ENCODE measurements at regions not wholly inside any gene's neighbourhood (a gene's known extent, or its start where the extent isn't known, plus 50 kb on each side); places are given as distances from the start of the nearest gene placed in this dataset.
A peak's percentile ranks its signal among the peaks of the same experiment; 100 is the strongest.
"Not testable (repeated sequence)": the region's sequence is repeated elsewhere in the genome, so short reads cannot be mapped to it uniquely, and the experiment has no call there.

DNA sequence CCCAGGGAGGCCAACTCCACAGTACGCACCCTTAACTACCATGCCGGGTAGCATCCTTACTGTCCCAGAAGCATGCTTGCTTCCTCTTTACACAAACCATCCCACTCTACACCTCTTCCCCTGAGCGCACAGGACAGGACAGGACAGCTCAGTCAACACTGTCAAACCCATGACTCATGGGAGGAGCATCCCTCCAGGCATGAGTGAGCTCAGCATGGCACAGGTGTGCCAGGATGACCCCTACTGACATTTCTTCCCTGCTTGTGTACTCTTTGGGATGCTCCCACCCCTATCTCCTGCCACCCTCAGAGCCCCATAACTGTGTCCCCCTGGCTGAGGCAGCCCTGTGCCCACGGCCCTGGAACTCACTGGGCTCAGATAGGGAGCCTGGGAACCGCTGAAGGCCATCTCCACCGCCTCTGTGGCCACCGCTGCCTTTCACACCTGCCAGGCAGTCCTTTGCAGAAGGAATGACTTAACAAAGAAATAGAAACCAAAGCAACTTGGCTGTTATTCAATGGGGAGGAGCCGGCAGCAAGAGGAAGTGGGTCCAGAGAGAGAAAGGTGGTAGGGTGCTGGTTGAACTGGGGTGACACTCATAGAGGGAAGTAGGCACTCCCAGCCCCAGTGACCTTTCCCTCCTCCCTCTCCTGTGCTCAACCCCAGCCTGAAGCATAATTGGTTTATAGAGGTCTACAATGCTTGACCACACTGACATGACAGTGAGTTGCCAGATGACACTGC, 119.1 kb downstream of the CDRT15L2 start:
- Mint-ChIP-seq H3K4me1 (peaks cover 34% of the 10 kb centered on the region), H3K4me3 (peak overlapping the region; percentile 93), H3K27ac (peak overlapping the region; percentile 97)
- POLR2A ChIA-PET, H3K27me3 Mint-ChIP-seq, H3K9me3 Mint-ChIP-seq, H3K36me3 Mint-ChIP-seq: not testable (repeated sequence)
- ATAC-seq (ENCODE audit: low read depth), result peak; percentile 93
- DNase-seq, result peak; percentile 46

DNA sequence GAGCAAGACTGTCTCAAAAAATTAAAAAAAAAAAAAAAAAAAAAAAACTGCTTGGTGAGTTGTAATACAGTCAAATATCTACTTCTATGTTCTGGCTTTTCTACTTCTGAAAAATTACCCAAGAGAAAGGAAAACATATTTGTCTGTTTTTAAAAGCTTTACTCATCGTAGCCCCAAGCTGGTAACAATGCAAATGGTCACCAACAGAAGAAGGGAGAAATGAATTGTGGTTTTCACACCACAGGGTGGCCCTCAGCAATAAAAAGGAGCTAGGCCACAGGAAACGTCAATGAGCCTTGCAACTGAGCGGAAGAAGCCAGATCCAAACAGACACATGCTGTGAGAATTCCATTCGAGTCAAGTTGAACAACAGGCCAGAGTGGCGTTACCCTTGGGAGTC, 121.0 kb downstream of the CDRT15L2 start:
- POLR2A ChIA-PET; ATAC-seq (ENCODE audit: low read depth); H3K9me3 Mint-ChIP-seq; H3K4me3 Mint-ChIP-seq; H3K27me3 Mint-ChIP-seq; H3K36me3 Mint-ChIP-seq; DNase-seq: not testable (repeated sequence)
- H3K4me1 Mint-ChIP-seq, result peaks cover 29% of the 10 kb centered on the region
- H3K27ac Mint-ChIP-seq, result peak overlapping the region; percentile 25

- POLR2A ChIA-PET, DNase-seq: not testable (repeated sequence)
Measured at GRCh38 chr17:20701366-20701765, 121.8 kb downstream of the CDRT15L2 start.

GRCh38 chr17:20702692-20703091, 123.2 kb downstream of the CDRT15L2 start:
- Mint-ChIP-seq H3K4me3 (no peak overlapping the region), H3K4me1 (peaks cover 19% of the 10 kb centered on the region), H3K36me3 (no peaks in the 10 kb centered on the region), H3K27me3 (peaks cover 2% of the 10 kb centered on the region), H3K9me3 (no peaks in the 10 kb centered on the region), H3K27ac (no peak overlapping the region)
- ATAC-seq (ENCODE audit: low read depth), result no peak
- POLR2A ChIA-PET, result no interaction called here
- DNase-seq, result no peak

More at GRCh38 chr17:20701366-20701765, 121.8 kb downstream of the CDRT15L2 start:
- H3K27me3 Mint-ChIP-seq; H3K9me3 Mint-ChIP-seq; ATAC-seq (ENCODE audit: low read depth); H3K27ac Mint-ChIP-seq; H3K36me3 Mint-ChIP-seq; H3K4me3 Mint-ChIP-seq: not testable (repeated sequence)
- H3K4me1 Mint-ChIP-seq, result peaks cover 23% of the 10 kb centered on the region

DNA sequence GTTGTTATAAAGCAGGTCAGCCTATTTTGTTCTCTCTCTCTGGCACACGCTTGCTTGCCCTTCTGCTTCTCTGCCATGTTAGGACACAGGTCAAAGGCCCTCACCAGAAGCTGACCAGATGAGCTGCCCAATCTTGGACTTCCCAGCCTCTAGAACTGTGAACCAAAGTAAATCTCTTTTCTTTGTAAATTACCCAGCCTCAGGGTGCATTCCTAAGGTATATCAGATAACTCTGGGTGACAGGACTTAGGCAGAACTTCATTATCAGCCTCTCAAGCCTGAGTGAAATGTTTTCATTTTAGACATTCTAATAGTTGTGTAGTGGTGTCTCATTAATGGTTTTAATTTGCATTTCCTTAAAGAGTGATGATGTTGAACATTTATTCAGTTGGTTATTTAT, 124.3 kb downstream of the CDRT15L2 start:
- Mint-ChIP-seq H3K4me3 (no peak overlapping the region), H3K4me1 (peaks cover 15% of the 10 kb centered on the region), H3K27me3 (peaks cover 2% of the 10 kb centered on the region), H3K9me3 (no peaks in the 10 kb centered on the region), H3K36me3 (no peaks in the 10 kb centered on the region), H3K27ac (no peak overlapping the region)
- POLR2A ChIA-PET, result no interaction called here
- no peak for ATAC-seq (ENCODE audit: low read depth)
- no peak for DNase-seq

- ATAC-seq (ENCODE audit: low read depth); H3K4me3 Mint-ChIP-seq; POLR2A ChIA-PET; H3K27ac Mint-ChIP-seq; H3K9me3 Mint-ChIP-seq; H3K36me3 Mint-ChIP-seq; H3K27me3 Mint-ChIP-seq; H3K4me1 Mint-ChIP-seq; DNase-seq: not testable (repeated sequence)
Measured at GRCh38 chr17:20705186-20705585, 125.7 kb downstream of the CDRT15L2 start.

DNA sequence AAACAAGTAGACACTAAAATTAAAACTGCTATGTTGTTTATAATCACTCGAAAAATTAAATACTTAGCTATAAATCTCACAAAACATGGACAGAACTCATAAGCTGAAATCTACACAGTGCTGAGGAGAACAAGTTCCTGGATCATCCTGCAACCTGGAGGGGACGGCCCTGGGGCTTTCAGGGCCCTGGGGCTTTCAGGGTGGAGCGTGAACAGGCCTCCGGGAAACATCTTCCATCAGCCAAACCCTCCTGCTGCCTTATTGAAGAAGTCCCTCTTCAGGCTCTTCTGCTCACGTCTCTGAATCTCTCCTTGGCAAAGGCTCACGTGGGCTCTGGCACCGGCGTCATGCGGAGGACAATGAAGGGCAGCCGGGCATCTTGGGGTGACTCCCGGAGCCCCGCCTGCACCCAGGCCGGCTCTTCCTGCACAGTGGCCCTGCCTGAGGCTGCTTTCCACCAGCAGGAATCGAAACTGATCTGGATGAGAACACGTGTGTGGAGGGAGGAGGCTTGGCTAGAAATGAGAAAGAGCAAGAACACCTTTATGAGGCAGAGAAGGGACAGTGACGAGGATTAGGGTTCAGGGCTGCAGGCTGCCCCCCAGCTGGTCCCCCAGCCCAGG, 127.3 kb downstream of the CDRT15L2 start:
- Mint-ChIP-seq H3K36me3 (no peaks in the 10 kb centered on the region), H3K27me3 (peaks cover 15% of the 10 kb centered on the region), H3K4me3 (no peak overlapping the region), H3K27ac (no peak overlapping the region), H3K9me3 (no peaks in the 10 kb centered on the region), H3K4me1 (peaks cover 3% of the 10 kb centered on the region)
- no peak for DNase-seq
- no peak for ATAC-seq (ENCODE audit: low read depth)
- POLR2A ChIA-PET, result no interaction called here

DNA sequence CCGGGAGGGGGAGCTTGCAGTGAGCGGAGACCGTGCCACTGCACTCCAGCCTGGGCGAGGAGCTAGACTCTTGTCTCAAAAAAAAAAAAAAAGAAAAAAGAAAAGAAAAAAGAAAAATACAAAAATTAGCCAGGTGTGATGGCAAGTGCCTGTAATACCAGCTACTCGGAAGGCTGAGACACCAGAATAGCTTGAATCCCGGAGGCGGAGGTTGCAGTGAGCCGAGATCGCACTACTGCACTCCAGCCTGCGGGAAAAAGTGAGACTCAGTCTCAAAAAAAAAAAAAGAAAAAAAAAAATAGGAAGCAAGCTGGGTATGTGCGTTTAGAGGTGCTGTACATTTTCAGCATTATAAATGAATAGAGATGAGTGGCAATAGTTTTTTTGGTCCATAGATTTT, 129.3 kb downstream of the CDRT15L2 start:
- POLR2A ChIA-PET, result interaction anchor here (1.0 kb wide), 1 partner anchor 16 kb away, joined by 3 read pairs; no protein-coding TSS in a partner anchor
- ATAC-seq (ENCODE audit: low read depth); DNase-seq; H3K4me3 Mint-ChIP-seq; H3K4me1 Mint-ChIP-seq; H3K27ac Mint-ChIP-seq; H3K36me3 Mint-ChIP-seq; H3K9me3 Mint-ChIP-seq: not testable (repeated sequence)
- peaks cover 15% of the 10 kb centered on the region for H3K27me3 Mint-ChIP-seq

DNA sequence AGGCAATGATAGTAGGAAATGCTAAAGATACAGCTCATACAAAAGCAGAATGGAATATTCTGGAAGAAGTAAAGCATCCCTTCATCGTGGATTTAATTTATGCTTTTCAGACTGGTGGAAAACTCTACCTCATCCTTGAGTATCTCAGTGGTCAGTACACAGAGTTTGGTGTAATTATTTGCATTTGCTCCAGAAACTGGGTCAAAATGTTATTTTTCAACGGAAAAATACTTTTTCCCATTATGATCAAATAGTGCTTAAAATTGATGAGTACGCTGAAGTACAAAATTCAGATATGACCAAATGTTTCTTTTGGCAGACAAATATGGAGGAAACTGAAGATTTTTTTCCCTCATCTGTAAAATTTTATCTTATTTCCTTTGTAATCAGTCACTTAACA, 137.0 kb downstream of the CDRT15L2 start:
- H3K27ac Mint-ChIP-seq; H3K4me3 Mint-ChIP-seq; DNase-seq; H3K4me1 Mint-ChIP-seq; H3K9me3 Mint-ChIP-seq; POLR2A ChIA-PET; H3K36me3 Mint-ChIP-seq; H3K27me3 Mint-ChIP-seq; ATAC-seq (ENCODE audit: low read depth): not testable (repeated sequence)

GRCh38 chr17:20721171-20721570, 141.6 kb downstream of the CDRT15L2 start:
- DNase-seq (no peak), ATAC-seq (ENCODE audit: low read depth) (no peak)
- Mint-ChIP-seq H3K36me3 (no peaks in the 10 kb centered on the region), H3K9me3 (no peaks in the 10 kb centered on the region), H3K27ac (no peak overlapping the region), H3K4me1 (no peaks in the 10 kb centered on the region), H3K4me3 (no peak overlapping the region), H3K27me3 (peaks cover 4% of the 10 kb centered on the region)
- POLR2A ChIA-PET, result no interaction called here

GRCh38 chr17:20724391-20724790, 144.9 kb downstream of the CDRT15L2 start:
- ATAC-seq (ENCODE audit: low read depth); H3K4me1 Mint-ChIP-seq; H3K27ac Mint-ChIP-seq; DNase-seq; POLR2A ChIA-PET; H3K36me3 Mint-ChIP-seq; H3K9me3 Mint-ChIP-seq; H3K4me3 Mint-ChIP-seq: not testable (repeated sequence)
- peaks cover 19% of the 10 kb centered on the region for H3K27me3 Mint-ChIP-seq

DNA sequence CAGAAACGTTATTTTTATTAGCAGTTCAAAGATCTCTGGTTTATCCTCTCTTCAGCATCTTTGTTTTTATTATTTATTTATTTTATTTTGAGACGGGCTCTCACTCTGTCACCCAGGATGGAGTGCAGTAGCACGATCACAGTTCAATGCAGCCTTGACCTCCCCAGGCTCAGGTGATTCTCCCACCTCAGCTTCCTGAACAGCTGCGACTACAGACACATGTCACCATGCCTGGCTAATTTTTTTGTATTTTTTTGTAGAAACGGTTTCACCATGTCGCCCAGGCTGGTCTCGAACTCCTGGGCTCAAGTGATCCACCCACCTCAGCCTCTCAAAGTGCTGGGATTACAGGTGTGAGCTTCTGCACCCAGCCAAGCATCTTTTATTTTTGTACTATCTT, 147.7 kb downstream of the CDRT15L2 start:
- ATAC-seq (ENCODE audit: low read depth); H3K9me3 Mint-ChIP-seq; DNase-seq; H3K27ac Mint-ChIP-seq; POLR2A ChIA-PET; H3K4me3 Mint-ChIP-seq; H3K36me3 Mint-ChIP-seq; H3K4me1 Mint-ChIP-seq: not testable (repeated sequence)
- peaks cover 24% of the 10 kb centered on the region for H3K27me3 Mint-ChIP-seq

DNA sequence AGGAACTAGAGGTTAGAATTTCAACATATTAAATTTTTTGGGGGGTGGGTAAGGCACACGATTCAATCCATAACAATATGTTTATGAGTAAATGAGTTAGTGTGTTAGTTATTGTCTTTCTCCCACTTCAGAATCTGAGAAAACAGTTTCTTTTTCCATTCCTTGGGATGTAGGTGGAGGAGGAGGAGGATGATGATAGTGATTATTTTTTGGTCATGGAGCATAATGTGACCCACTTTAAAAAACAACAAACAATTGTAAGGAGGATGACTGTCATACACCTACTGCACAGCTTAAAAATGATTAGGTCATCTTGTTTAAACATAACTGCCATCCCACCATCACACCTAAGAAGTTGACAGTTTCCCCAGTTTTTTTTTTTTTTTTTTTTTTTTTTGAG, 148.7 kb downstream of the CDRT15L2 start:
- ATAC-seq (ENCODE audit: low read depth), result no peak
- Mint-ChIP-seq H3K9me3 (no peaks in the 10 kb centered on the region), H3K27ac (no peak overlapping the region), H3K27me3 (peaks cover 24% of the 10 kb centered on the region), H3K36me3 (no peaks in the 10 kb centered on the region), H3K4me3 (no peak overlapping the region), H3K4me1 (no peaks in the 10 kb centered on the region)
- no peak for DNase-seq
- POLR2A ChIA-PET, result no interaction called here

GRCh38 chr17:20731131-20731530, 151.6 kb downstream of the CDRT15L2 start:
- H3K36me3 Mint-ChIP-seq; H3K27ac Mint-ChIP-seq; DNase-seq; H3K4me3 Mint-ChIP-seq; H3K9me3 Mint-ChIP-seq; H3K4me1 Mint-ChIP-seq; POLR2A ChIA-PET; ATAC-seq (ENCODE audit: low read depth): not testable (repeated sequence)
- H3K27me3 Mint-ChIP-seq, result peaks cover 25% of the 10 kb centered on the region

Measured in activated naive CD8-positive, alpha-beta T cell treated with anti-CD3 and anti-CD28 coated beads, Interleukin-2, amount 10 ng/mL, durations not matched to agents 7 days and 5 days (primary cell).